H1 (cell line): ENCODE measurements at regions not wholly inside any gene's neighbourhood (a gene's known extent, or its start where the extent isn't known, plus 50 kb on each side); places are given as distances from the start of the nearest gene placed in this dataset.

Experiments used
- CHD1 ChIP-seq: IDR thresholded peaks from 2 replicates; pipeline ENCODE4 v1.6.1; 2012; ENCODE audit warnings: low read depth, low read length, improper control_type of control experiment
- JUN ChIP-seq: IDR thresholded peaks from 2 replicates; pipeline ENCODE4 v1.6.1; 2011; ENCODE audit warnings: low read depth, mild to moderate bottlenecking, improper control_type of control experiment, low read length
- KDM1A ChIP-seq: fragments of 200-600, 300-600 bp; sonication (generic); IDR thresholded peaks from 2 replicates; pipeline ENCODE4 v1.7.1; 2016; ENCODE audit warnings: mild to moderate bottlenecking, low read length, borderline replicate concordance
- PHF8 ChIP-seq: fragments of 200-600 bp; sonication (generic); conservative IDR thresholded peaks from 2 replicates; pipeline ENCODE4 v1.7.1; 2012; ENCODE audit warnings: low read depth, mild to moderate bottlenecking, inconsistent platforms, low read length, moderate library complexity
- RBBP5 ChIP-seq: IDR thresholded peaks from 2 replicates; pipeline ENCODE4 v1.7.1; 2012; ENCODE audit warnings: low read depth, mild to moderate bottlenecking, inconsistent platforms, low read length, moderate library complexity, borderline replicate concordance
- SRF ChIP-seq: IDR thresholded peaks from 2 replicates; pipeline ENCODE4 v1.6.1; 2011; ENCODE audit warnings: mild to moderate bottlenecking, low read depth, low read length, moderate library complexity
- TEAD4 ChIP-seq: IDR thresholded peaks from 2 replicates; pipeline ENCODE4 v1.6.1; 2012; ENCODE audit warnings: low read depth, low read length, inconsistent platforms, mixed read lengths
- TF ChIP-seq, protein P1 (sequence below): IDR thresholded peaks from 2 replicates; pipeline ENCODE4 v1.6.1; 2012; ENCODE audit warnings: inconsistent platforms
- TF ChIP-seq, protein P2 (sequence below): fragments of 300-600 bp; sonication (generic); IDR thresholded peaks from 2 replicates; pipeline ENCODE4 v1.7.1; 2012; ENCODE audit warnings: low read length, moderate library complexity, mild to moderate bottlenecking, inconsistent platforms; ENCODE audit not compliant: insufficient replicate concordance

GRCh38 chr7:21261627-21262594 lies 166.0 kb upstream of the SP4 start (continued):
- TF ChIP-seq JUN (no peak), PHF8 (no peak), KDM1A (no peak), SRF (no peak), CHD1 (no peak), RBBP5 (no peak), TEAD4 (no peak)
- TF ChIP-seq, protein P1, sequence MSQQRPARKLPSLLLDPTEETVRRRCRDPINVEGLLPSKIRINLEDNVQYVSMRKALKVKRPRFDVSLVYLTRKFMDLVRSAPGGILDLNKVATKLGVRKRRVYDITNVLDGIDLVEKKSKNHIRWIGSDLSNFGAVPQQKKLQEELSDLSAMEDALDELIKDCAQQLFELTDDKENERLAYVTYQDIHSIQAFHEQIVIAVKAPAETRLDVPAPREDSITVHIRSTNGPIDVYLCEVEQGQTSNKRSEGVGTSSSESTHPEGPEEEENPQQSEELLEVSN = no peak
- TF ChIP-seq, protein P2, sequence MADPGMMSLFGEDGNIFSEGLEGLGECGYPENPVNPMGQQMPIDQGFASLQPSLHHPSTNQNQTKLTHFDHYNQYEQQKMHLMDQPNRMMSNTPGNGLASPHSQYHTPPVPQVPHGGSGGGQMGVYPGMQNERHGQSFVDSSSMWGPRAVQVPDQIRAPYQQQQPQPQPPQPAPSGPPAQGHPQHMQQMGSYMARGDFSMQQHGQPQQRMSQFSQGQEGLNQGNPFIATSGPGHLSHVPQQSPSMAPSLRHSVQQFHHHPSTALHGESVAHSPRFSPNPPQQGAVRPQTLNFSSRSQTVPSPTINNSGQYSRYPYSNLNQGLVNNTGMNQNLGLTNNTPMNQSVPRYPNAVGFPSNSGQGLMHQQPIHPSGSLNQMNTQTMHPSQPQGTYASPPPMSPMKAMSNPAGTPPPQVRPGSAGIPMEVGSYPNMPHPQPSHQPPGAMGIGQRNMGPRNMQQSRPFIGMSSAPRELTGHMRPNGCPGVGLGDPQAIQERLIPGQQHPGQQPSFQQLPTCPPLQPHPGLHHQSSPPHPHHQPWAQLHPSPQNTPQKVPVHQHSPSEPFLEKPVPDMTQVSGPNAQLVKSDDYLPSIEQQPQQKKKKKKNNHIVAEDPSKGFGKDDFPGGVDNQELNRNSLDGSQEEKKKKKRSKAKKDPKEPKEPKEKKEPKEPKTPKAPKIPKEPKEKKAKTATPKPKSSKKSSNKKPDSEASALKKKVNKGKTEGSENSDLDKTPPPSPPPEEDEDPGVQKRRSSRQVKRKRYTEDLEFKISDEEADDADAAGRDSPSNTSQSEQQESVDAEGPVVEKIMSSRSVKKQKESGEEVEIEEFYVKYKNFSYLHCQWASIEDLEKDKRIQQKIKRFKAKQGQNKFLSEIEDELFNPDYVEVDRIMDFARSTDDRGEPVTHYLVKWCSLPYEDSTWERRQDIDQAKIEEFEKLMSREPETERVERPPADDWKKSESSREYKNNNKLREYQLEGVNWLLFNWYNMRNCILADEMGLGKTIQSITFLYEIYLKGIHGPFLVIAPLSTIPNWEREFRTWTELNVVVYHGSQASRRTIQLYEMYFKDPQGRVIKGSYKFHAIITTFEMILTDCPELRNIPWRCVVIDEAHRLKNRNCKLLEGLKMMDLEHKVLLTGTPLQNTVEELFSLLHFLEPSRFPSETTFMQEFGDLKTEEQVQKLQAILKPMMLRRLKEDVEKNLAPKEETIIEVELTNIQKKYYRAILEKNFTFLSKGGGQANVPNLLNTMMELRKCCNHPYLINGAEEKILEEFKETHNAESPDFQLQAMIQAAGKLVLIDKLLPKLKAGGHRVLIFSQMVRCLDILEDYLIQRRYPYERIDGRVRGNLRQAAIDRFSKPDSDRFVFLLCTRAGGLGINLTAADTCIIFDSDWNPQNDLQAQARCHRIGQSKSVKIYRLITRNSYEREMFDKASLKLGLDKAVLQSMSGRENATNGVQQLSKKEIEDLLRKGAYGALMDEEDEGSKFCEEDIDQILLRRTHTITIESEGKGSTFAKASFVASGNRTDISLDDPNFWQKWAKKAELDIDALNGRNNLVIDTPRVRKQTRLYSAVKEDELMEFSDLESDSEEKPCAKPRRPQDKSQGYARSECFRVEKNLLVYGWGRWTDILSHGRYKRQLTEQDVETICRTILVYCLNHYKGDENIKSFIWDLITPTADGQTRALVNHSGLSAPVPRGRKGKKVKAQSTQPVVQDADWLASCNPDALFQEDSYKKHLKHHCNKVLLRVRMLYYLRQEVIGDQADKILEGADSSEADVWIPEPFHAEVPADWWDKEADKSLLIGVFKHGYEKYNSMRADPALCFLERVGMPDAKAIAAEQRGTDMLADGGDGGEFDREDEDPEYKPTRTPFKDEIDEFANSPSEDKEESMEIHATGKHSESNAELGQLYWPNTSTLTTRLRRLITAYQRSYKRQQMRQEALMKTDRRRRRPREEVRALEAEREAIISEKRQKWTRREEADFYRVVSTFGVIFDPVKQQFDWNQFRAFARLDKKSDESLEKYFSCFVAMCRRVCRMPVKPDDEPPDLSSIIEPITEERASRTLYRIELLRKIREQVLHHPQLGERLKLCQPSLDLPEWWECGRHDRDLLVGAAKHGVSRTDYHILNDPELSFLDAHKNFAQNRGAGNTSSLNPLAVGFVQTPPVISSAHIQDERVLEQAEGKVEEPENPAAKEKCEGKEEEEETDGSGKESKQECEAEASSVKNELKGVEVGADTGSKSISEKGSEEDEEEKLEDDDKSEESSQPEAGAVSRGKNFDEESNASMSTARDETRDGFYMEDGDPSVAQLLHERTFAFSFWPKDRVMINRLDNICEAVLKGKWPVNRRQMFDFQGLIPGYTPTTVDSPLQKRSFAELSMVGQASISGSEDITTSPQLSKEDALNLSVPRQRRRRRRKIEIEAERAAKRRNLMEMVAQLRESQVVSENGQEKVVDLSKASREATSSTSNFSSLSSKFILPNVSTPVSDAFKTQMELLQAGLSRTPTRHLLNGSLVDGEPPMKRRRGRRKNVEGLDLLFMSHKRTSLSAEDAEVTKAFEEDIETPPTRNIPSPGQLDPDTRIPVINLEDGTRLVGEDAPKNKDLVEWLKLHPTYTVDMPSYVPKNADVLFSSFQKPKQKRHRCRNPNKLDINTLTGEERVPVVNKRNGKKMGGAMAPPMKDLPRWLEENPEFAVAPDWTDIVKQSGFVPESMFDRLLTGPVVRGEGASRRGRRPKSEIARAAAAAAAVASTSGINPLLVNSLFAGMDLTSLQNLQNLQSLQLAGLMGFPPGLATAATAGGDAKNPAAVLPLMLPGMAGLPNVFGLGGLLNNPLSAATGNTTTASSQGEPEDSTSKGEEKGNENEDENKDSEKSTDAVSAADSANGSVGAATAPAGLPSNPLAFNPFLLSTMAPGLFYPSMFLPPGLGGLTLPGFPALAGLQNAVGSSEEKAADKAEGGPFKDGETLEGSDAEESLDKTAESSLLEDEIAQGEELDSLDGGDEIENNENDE = no peak
